ENCODE measurements at regions not wholly inside any gene's neighbourhood (a gene's known extent, or its start where the extent isn't known, plus 50 kb on each side); places are given as distances from the start of the nearest gene placed in this dataset.

GRCh38 chr7:114196517-114196916 lies 218.1 kb upstream of the FOXP2 start:
- TF ChIP-seq CTCF (conservative IDR thresholded peaks at IDR 0.05; ENCODE audit: low read depth, low read length) (no peak), EZH2 (IDR thresholded peaks at IDR 0.05; ENCODE audit: low read length, unreplicated experiment) (no peak)
